ENCODE measurements at regions not wholly inside any gene's neighbourhood (a gene's known extent, or its start where the extent isn't known, plus 50 kb on each side); places are given as distances from the start of the nearest gene placed in this dataset.

- TF ChIP-seq, protein P1, sequence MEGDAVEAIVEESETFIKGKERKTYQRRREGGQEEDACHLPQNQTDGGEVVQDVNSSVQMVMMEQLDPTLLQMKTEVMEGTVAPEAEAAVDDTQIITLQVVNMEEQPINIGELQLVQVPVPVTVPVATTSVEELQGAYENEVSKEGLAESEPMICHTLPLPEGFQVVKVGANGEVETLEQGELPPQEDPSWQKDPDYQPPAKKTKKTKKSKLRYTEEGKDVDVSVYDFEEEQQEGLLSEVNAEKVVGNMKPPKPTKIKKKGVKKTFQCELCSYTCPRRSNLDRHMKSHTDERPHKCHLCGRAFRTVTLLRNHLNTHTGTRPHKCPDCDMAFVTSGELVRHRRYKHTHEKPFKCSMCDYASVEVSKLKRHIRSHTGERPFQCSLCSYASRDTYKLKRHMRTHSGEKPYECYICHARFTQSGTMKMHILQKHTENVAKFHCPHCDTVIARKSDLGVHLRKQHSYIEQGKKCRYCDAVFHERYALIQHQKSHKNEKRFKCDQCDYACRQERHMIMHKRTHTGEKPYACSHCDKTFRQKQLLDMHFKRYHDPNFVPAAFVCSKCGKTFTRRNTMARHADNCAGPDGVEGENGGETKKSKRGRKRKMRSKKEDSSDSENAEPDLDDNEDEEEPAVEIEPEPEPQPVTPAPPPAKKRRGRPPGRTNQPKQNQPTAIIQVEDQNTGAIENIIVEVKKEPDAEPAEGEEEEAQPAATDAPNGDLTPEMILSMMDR (IDR thresholded peaks at IDR 0.05; ENCODE audit: insufficient read depth, low read depth, low read length, missing control alignments) = no peak
- no peak for DNase-seq (ENCODE audit: low read depth)
- no peak overlapping the region for H3K4me3 ChIP-seq (ENCODE audit: low read depth, low read length)
Measured at GRCh38 chr19:29278716-29279115, 65.8 kb upstream of the UQCRFS1 start.

DNA sequence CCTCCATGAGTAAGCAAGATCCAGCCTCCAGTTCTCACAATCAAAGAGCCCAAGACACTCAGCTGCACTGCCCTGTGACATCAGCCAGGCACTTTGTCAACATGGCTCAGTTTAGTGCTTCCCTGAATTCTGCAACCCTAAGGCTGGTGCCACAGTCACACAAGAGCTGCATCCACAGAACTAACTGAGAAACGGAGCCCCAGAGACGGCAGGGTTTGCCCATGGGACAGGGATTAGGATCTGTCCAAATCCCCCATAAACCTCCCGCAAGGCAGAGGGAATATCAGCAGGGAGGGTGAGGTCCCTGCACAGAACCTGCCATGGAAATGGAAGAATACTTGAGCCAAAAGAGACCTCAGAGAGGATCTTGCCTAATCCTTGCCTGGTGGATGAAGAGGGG, 70.4 kb upstream of the UQCRFS1 start:
- H3K4me3 ChIP-seq (ENCODE audit: low read depth, low read length) = no peak overlapping the region
- DNase-seq (ENCODE audit: low read depth) = no peak
- TF ChIP-seq, protein P1 (IDR thresholded peaks at IDR 0.05; ENCODE audit: insufficient read depth, low read depth, low read length, missing control alignments) = no peak

GRCh38 chr19:29285187-29285687, 72.3 kb upstream of the UQCRFS1 start:
- no peak overlapping the region for H3K4me3 ChIP-seq (ENCODE audit: low read depth, low read length)
- TF ChIP-seq, protein P1 (IDR thresholded peaks at IDR 0.05; ENCODE audit: insufficient read depth, low read depth, low read length, missing control alignments) = no peak
- DNase-seq (ENCODE audit: low read depth) = no peak

GRCh38 chr19:29285878-29286277, 72.9 kb upstream of the UQCRFS1 start:
- TF ChIP-seq, protein P1 (IDR thresholded peaks at IDR 0.05; ENCODE audit: insufficient read depth, low read depth, low read length, missing control alignments) = peak; percentile 1
- DNase-seq (ENCODE audit: low read depth) = no peak

DNA sequence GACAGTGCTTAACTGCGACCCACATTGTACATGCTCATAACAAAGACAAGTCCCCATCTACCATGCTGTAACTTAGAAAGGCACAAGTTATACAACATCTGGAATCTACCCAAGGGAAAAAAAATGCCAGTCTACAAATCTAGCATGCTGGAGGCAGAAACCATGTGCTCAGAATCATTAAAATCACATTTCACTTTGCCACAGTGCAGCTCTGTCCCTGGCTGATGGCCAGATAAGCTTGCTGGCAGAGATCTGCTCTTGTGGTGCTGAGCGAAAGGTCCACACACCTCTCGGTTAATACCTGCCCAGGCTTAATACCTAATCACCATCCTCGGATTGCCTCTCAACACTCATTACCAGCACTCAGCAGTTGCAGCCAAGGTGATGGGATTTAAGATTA, 74.1 kb upstream of the UQCRFS1 start:
- TF ChIP-seq, protein P1 (IDR thresholded peaks at IDR 0.05; ENCODE audit: insufficient read depth, low read depth, low read length, missing control alignments) = no peak
- H3K4me3 ChIP-seq (ENCODE audit: low read depth, low read length) = no peak overlapping the region
- no peak for DNase-seq (ENCODE audit: low read depth)

More at GRCh38 chr19:29285878-29286277, 72.9 kb upstream of the UQCRFS1 start:
- H3K4me3 ChIP-seq (ENCODE audit: low read depth, low read length) = no peak overlapping the region

- TF ChIP-seq, protein P1 (IDR thresholded peaks at IDR 0.05; ENCODE audit: insufficient read depth, low read depth, low read length, missing control alignments) = no peak
- DNase-seq (ENCODE audit: low read depth) = no peak
- H3K4me3 ChIP-seq (ENCODE audit: low read depth, low read length) = no peak overlapping the region
Measured at GRCh38 chr19:29288256-29288655, 75.3 kb upstream of the UQCRFS1 start.

GRCh38 chr19:29289020-29289419, 76.1 kb upstream of the UQCRFS1 start:
- DNase-seq (ENCODE audit: low read depth) = no peak
- TF ChIP-seq, protein P1 (IDR thresholded peaks at IDR 0.05; ENCODE audit: insufficient read depth, low read depth, low read length, missing control alignments) = no peak

More at GRCh38 chr19:29289020-29289419, 76.1 kb upstream of the UQCRFS1 start:
- no peak overlapping the region for H3K4me3 ChIP-seq (ENCODE audit: low read depth, low read length)

Data from GM12865 (cell line).